ENCODE measurements at regions not wholly inside any gene's neighbourhood (a gene's known extent, or its start where the extent isn't known, plus 50 kb on each side); places are given as distances from the start of the nearest gene placed in this dataset.

DNA sequence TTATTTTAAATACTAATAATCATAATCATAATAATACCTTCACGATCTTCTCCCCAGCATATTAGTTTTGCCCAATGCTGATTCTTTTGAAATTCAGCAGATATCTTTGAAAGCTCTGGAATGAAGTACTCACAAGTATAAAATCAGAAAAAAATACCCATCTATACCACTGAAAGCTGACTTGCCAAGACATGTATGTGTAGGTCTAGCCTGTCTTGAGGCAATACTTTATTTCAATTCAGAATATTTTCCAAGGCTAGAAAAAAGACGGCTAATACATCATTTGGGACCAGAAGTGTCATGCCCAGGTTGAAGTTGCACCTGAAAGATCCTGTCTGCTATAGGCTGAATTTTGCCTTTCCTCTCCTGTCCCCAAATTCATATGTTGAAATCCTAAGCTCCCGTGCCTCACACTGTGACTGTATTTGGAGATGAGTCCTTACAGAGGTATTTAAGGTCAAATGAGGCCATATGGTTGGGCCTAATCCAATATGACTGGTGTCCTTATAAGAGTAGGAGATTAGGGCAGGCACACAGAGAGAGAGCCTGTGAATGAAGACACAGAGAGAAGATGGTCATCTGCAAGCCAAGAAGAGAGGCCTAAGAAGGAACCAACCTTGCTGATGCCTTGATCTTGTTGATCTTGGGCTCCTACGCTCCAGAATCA, 255.9 kb upstream of the CMC1 start:
- Histone ChIP-seq H3K27me3 (ENCODE audit: control insufficient read depth in 1 of 2, insufficient read depth in 2 of 2, low read length in 2 of 2) (no peaks in the 10 kb centered on the region), H3K36me3 (ENCODE audit: control insufficient read depth in 1 of 2, insufficient read depth in 2 of 2, low read length in 2 of 2) (no peaks in the 10 kb centered on the region), H3K9me3 (ENCODE audit: control insufficient read depth in 1 of 2, low read length in 2 of 2) (no peaks in the 10 kb centered on the region), H3K9ac (ENCODE audit: low read depth in 1 of 2, low read length in 2 of 2) (no peak overlapping the region), H3K4me3 (ENCODE audit: low read depth in 1 of 2, low read length in 2 of 2) (no peak overlapping the region), H3K27ac (ENCODE audit: low read depth, low read length) (no peak overlapping the region), H3K4me1 (ENCODE audit: control insufficient read depth in 1 of 2, insufficient read depth in 2 of 2, low read length in 2 of 2) (no peaks in the 10 kb centered on the region)

DNA sequence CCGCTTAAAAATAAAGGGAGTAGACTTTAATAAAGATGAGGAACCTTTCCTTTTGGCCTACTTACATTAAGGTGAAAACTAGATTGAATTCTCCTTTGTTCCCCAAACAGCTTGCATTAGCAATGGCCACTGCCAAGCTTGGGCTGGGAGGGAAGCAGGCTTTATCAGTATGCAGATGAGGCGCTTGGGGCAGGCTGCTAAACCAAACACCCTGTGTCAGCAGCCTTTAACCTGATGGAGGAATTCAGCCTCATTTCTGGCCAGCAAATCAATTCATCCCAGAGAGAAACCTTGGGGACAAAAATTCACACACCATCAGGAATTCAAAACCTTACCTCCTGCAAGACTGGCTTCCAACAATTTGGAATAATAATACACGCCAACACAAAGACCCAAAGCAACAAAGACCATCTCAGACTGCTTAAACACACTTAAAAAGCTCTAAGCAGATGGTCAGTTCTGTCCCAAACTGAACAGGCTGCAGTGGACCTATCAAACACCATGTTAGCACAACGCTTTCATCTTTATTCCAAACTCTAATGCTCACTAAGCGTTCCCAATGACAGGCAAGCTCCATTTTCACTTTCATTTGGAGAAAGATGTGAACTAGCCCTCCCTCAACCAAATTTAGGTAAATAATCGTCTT, 255.1 kb upstream of the CMC1 start:
- Histone ChIP-seq H3K27me3 (ENCODE audit: control insufficient read depth in 1 of 2, insufficient read depth in 2 of 2, low read length in 2 of 2) (no peaks in the 10 kb centered on the region), H3K27ac (ENCODE audit: low read depth, low read length) (no peak overlapping the region), H3K9me3 (ENCODE audit: control insufficient read depth in 1 of 2, low read length in 2 of 2) (no peaks in the 10 kb centered on the region), H3K36me3 (ENCODE audit: control insufficient read depth in 1 of 2, insufficient read depth in 2 of 2, low read length in 2 of 2) (no peaks in the 10 kb centered on the region), H3K9ac (ENCODE audit: low read depth in 1 of 2, low read length in 2 of 2) (no peak overlapping the region), H3K4me1 (ENCODE audit: control insufficient read depth in 1 of 2, insufficient read depth in 2 of 2, low read length in 2 of 2) (no peaks in the 10 kb centered on the region), H3K4me3 (ENCODE audit: low read depth in 1 of 2, low read length in 2 of 2) (no peak overlapping the region)

DNA sequence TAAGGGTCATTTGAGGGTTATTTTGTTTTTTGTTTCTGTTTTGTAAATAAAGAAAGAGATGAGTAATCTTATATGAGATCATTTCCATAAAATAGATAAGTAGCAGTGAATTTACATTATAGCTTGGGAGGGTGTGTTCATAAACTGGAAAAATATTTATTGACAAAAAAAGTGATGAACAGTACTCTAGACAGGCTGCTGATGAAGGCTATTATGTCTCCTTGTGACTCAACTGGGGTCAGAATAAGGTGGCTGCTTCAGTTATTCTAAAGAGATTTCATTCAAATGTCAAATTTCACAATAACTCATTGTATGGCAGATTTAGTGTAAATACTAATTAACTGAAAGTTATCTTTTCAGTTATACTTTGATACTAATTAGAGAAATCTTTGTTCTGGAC, 251.1 kb upstream of the CMC1 start:
- H3K36me3 ChIP-seq (ENCODE audit: control insufficient read depth in 1 of 2, insufficient read depth in 2 of 2, low read length in 2 of 2): no peaks in the 10 kb centered on the region
- H3K4me3 ChIP-seq (ENCODE audit: low read depth in 1 of 2, low read length in 2 of 2): no peak overlapping the region
- no peaks in the 10 kb centered on the region for H3K9me3 ChIP-seq (ENCODE audit: control insufficient read depth in 1 of 2, low read length in 2 of 2)
- H3K9ac ChIP-seq (ENCODE audit: low read depth in 1 of 2, low read length in 2 of 2): no peak overlapping the region
- H3K4me1 ChIP-seq (ENCODE audit: control insufficient read depth in 1 of 2, insufficient read depth in 2 of 2, low read length in 2 of 2): no peaks in the 10 kb centered on the region
- H3K27me3 ChIP-seq (ENCODE audit: control insufficient read depth in 1 of 2, insufficient read depth in 2 of 2, low read length in 2 of 2): no peaks in the 10 kb centered on the region
- no peak overlapping the region for H3K27ac ChIP-seq (ENCODE audit: low read depth, low read length)

DNA sequence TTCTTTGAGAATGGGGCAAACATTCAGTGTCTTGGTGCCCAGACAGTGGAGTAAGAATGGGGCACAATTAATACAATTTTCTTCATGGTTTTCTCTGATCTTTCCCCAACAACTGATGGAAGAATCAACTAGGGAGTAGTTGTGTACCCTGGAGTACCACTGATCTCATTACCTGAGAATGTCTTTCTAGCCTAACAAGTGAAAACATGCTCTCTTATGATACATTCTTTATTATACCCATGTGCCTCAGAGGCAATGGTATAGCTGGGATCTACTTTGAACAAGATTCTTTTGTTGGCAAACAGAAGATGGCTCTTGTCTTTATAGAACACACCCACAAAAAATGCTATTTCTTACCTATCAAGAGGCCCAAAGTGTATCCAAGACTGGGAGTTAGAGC, 250.6 kb upstream of the CMC1 start:
- no peak overlapping the region for H3K9ac ChIP-seq (ENCODE audit: low read depth in 1 of 2, low read length in 2 of 2)
- no peak overlapping the region for H3K4me3 ChIP-seq (ENCODE audit: low read depth in 1 of 2, low read length in 2 of 2)
- H3K27ac ChIP-seq (ENCODE audit: low read depth, low read length): no peak overlapping the region
- no peaks in the 10 kb centered on the region for H3K36me3 ChIP-seq (ENCODE audit: control insufficient read depth in 1 of 2, insufficient read depth in 2 of 2, low read length in 2 of 2)
- H3K9me3 ChIP-seq (ENCODE audit: control insufficient read depth in 1 of 2, low read length in 2 of 2): no peaks in the 10 kb centered on the region
- H3K4me1 ChIP-seq (ENCODE audit: control insufficient read depth in 1 of 2, insufficient read depth in 2 of 2, low read length in 2 of 2): no peaks in the 10 kb centered on the region
- H3K27me3 ChIP-seq (ENCODE audit: control insufficient read depth in 1 of 2, insufficient read depth in 2 of 2, low read length in 2 of 2): no peaks in the 10 kb centered on the region

DNA sequence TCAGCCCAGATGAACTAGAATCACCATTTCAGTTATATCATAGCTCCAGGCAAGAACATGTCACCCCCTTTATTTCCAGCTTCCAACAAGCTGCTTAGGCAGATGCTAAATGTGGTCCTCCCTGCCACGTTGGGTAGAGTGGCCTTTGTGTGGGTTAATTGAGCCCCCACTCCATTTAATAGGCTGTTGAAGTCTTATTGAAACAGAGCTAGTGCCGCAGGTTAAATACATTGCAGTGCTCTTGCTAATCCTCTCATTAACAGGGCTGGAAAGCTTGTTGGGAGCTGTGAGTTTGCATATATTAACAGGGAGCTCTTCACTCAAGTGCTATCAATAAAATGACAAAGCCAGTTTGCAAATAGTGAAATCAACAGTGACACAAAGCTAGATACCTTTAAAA, 248.4 kb upstream of the CMC1 start:
- Histone ChIP-seq H3K4me3 (ENCODE audit: low read depth in 1 of 2, low read length in 2 of 2) (no peak overlapping the region), H3K4me1 (ENCODE audit: control insufficient read depth in 1 of 2, insufficient read depth in 2 of 2, low read length in 2 of 2) (no peaks in the 10 kb centered on the region), H3K36me3 (ENCODE audit: control insufficient read depth in 1 of 2, insufficient read depth in 2 of 2, low read length in 2 of 2) (no peaks in the 10 kb centered on the region), H3K27me3 (ENCODE audit: control insufficient read depth in 1 of 2, insufficient read depth in 2 of 2, low read length in 2 of 2) (no peaks in the 10 kb centered on the region), H3K27ac (ENCODE audit: low read depth, low read length) (no peak overlapping the region), H3K9me3 (ENCODE audit: control insufficient read depth in 1 of 2, low read length in 2 of 2) (no peaks in the 10 kb centered on the region), H3K9ac (ENCODE audit: low read depth in 1 of 2, low read length in 2 of 2) (no peak overlapping the region)

DNA sequence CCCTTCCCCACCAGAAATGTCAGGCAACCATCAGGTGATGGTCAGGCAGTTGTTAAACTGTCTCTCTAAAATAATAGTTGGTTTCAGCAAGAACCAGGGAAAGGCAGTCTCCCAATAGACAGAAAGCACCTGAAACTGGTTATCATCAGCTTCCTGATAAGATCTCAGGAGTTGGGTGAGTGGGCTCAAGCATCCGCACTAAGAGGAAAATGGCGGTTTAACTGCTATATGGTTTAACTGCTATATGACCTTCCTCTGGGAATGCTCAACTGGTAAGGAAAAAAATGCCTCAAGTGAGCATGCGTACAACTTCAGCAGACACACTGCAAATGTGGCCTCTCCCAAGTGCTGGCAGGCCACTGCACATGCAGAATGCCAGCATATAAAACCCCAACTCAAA, 240.8 kb upstream of the CMC1 start:
- Histone ChIP-seq H3K4me3 (ENCODE audit: low read depth in 1 of 2, low read length in 2 of 2) (no peak overlapping the region), H3K9me3 (ENCODE audit: control insufficient read depth in 1 of 2, low read length in 2 of 2) (peaks cover 0 to 1% of the 10 kb centered on the region in 2 donors), H3K4me1 (ENCODE audit: control insufficient read depth in 1 of 2, insufficient read depth in 2 of 2, low read length in 2 of 2) (no peaks in the 10 kb centered on the region), H3K27me3 (ENCODE audit: control insufficient read depth in 1 of 2, insufficient read depth in 2 of 2, low read length in 2 of 2) (no peaks in the 10 kb centered on the region), H3K27ac (ENCODE audit: low read depth, low read length) (no peak overlapping the region), H3K36me3 (ENCODE audit: control insufficient read depth in 1 of 2, insufficient read depth in 2 of 2, low read length in 2 of 2) (no peaks in the 10 kb centered on the region), H3K9ac (ENCODE audit: low read depth in 1 of 2, low read length in 2 of 2) (no peak overlapping the region)

DNA sequence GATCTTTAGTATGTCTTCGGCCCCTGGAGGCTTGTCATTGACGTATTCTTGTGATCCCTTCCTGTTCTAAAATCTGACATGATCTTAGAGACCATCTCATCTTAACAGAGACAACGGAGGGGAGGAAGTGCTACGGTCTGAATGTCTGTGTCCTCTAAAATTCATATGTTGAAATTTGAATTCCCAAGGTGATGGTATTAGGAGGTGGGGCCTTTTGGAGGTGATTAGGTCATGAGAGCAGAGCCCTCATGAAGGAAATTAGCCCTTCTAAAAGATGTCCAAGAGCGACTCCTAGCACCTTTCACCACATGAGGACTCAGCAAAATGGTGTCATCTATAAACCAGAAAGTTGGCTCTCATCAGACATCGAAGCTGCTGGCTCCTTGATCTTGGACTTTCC, 233.2 kb upstream of the CMC1 start:
- H3K36me3 ChIP-seq (ENCODE audit: control insufficient read depth in 1 of 2, insufficient read depth in 2 of 2, low read length in 2 of 2): no peaks in the 10 kb centered on the region
- H3K9ac ChIP-seq (ENCODE audit: low read depth in 1 of 2, low read length in 2 of 2): no peak overlapping the region
- H3K9me3 ChIP-seq (ENCODE audit: control insufficient read depth in 1 of 2, low read length in 2 of 2): no peaks in the 10 kb centered on the region
- no peak overlapping the region for H3K4me3 ChIP-seq (ENCODE audit: low read depth in 1 of 2, low read length in 2 of 2)
- no peaks in the 10 kb centered on the region for H3K4me1 ChIP-seq (ENCODE audit: control insufficient read depth in 1 of 2, insufficient read depth in 2 of 2, low read length in 2 of 2)
- H3K27ac ChIP-seq (ENCODE audit: low read depth, low read length): no peak overlapping the region
- H3K27me3 ChIP-seq (ENCODE audit: control insufficient read depth in 1 of 2, insufficient read depth in 2 of 2, low read length in 2 of 2): no peaks in the 10 kb centered on the region

DNA sequence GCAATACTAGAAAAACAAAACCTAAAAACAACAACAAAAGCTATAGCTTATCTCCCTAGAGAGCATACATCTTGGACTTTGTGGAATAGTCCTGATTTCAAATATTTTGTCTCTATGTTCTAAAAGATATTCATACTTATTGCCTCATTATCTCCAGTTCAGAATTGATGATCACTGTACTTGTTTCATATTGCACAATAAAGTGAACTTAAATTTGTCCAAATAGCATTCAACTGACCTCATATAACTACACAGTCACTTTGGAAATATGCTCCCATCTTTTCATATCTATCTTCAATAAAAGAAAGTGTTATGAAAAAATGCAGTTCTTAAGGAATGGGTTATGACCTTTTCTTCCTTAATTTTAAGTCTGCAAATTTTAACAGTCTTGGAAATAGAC, 228.6 kb upstream of the CMC1 start:
- no peak overlapping the region for H3K27ac ChIP-seq (ENCODE audit: low read depth, low read length)
- H3K36me3 ChIP-seq (ENCODE audit: control insufficient read depth in 1 of 2, insufficient read depth in 2 of 2, low read length in 2 of 2): no peaks in the 10 kb centered on the region
- H3K4me1 ChIP-seq (ENCODE audit: control insufficient read depth in 1 of 2, insufficient read depth in 2 of 2, low read length in 2 of 2): no peaks in the 10 kb centered on the region
- H3K9ac ChIP-seq (ENCODE audit: low read depth in 1 of 2, low read length in 2 of 2): no peak overlapping the region
- H3K4me3 ChIP-seq (ENCODE audit: low read depth in 1 of 2, low read length in 2 of 2): no peak overlapping the region
- no peaks in the 10 kb centered on the region for H3K9me3 ChIP-seq (ENCODE audit: control insufficient read depth in 1 of 2, low read length in 2 of 2)
- H3K27me3 ChIP-seq (ENCODE audit: control insufficient read depth in 1 of 2, insufficient read depth in 2 of 2, low read length in 2 of 2): no peaks in the 10 kb centered on the region

DNA sequence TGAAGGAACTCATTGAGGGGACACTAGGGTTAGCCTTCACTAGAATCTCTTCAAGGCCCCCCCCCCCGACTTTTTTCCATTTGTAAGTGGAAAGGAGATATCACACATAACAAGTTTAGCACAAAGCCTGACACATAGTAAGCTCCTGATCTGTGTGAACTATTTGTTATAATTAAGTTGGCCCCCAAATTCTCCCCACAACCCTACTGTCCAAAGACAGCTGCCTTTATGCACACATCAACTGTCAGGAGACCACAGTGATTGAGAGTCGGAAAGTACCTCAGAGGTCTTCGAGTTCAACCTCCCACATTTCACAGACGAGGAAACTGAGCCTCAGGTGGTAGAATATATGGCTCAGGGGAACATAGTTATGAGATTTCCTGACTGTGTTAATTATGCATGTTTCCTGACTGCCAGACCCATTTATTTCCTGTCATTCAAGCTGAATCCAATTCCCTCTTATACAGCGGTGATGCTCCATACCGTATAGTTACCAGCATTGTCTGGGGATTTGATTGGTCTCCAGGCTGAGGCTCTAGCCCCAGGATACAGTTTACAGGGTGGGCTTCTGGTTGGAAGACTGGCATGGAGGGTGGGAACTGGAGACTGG, 227.4 kb upstream of the CMC1 start:
- Histone ChIP-seq H3K9me3 (ENCODE audit: control insufficient read depth in 1 of 2, low read length in 2 of 2) (no peaks in the 10 kb centered on the region), H3K27ac (ENCODE audit: low read depth, low read length) (no peak overlapping the region), H3K27me3 (ENCODE audit: control insufficient read depth in 1 of 2, insufficient read depth in 2 of 2, low read length in 2 of 2) (no peaks in the 10 kb centered on the region), H3K4me1 (ENCODE audit: control insufficient read depth in 1 of 2, insufficient read depth in 2 of 2, low read length in 2 of 2) (no peaks in the 10 kb centered on the region), H3K4me3 (ENCODE audit: low read depth in 1 of 2, low read length in 2 of 2) (no peak overlapping the region), H3K9ac (ENCODE audit: low read depth in 1 of 2, low read length in 2 of 2) (no peak overlapping the region), H3K36me3 (ENCODE audit: control insufficient read depth in 1 of 2, insufficient read depth in 2 of 2, low read length in 2 of 2) (no peaks in the 10 kb centered on the region)

DNA sequence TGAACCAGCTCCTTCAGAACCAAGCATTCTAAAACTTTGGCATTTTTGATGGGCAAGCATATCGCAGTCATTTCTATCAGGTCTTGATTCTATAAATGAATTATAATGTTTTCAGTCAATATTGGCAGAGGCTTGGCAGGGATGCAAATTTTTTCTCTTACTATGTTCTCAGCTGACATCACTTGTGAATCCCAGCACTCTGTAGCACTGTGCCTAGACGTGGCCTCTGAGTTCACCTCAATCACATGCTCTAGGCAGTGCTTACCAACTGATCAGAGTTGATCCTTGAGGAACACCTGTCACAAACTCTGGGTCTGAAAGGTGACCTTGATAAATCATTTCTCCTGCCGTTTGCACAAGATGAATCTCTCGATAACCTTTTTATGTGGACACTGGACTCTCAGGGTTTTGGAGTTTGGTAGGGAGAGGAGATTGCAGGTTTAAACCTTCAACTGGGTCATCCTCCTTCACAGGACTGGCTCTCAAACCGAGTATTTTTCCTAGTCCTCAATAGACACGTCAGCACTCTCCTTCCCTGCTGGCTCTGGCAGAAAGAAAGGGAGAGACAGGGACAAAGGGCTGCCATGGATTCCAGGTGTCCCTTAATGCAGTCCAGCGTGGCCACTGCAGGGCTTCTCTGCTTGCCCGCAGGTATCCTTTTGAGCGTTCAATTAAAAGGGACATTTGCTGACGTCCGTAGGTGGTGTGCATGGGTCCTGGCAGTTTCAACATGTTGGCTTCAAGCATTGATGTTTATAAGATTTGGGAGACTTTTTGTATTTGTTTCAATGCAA, 222.3 kb upstream of the CMC1 start:
- Histone ChIP-seq H3K4me3 (ENCODE audit: low read depth in 1 of 2, low read length in 2 of 2) (no peak overlapping the region), H3K27ac (ENCODE audit: low read depth, low read length) (no peak overlapping the region), H3K4me1 (ENCODE audit: control insufficient read depth in 1 of 2, insufficient read depth in 2 of 2, low read length in 2 of 2) (no peaks in the 10 kb centered on the region), H3K9me3 (ENCODE audit: control insufficient read depth in 1 of 2, low read length in 2 of 2) (no peaks in the 10 kb centered on the region), H3K27me3 (ENCODE audit: control insufficient read depth in 1 of 2, insufficient read depth in 2 of 2, low read length in 2 of 2) (no peaks in the 10 kb centered on the region), H3K36me3 (ENCODE audit: control insufficient read depth in 1 of 2, insufficient read depth in 2 of 2, low read length in 2 of 2) (no peaks in the 10 kb centered on the region), H3K9ac (ENCODE audit: low read depth in 1 of 2, low read length in 2 of 2) (no peak overlapping the region)
